T-cell (primary cell): ENCODE measurements at regions not wholly inside any gene's neighbourhood (a gene's known extent, or its start where the extent isn't known, plus 50 kb on each side); places are given as distances from the start of the nearest gene placed in this dataset.

Experiments
- ATAC-seq, 4 experiments: fragments of 200-7000 bp in 3 of 4; fragments of 150-1000 bp in 1 of 4; cut with Tn5 transposase; replicated peaks in 1 of 4; 1 replicate in 3 of 4; 2 replicates in 1 of 4; pipeline ENCODE4 v1.10.0; 2021; ENCODE audit warnings: moderate library complexity in 3 of 4, mild to moderate bottlenecking in 2 of 4, moderate number of reproducible peaks in 1 of 4
- CTCF ChIA-PET, 2 donors: fragments of 300-600 bp; sonication (Branson Sonifier 250); formaldehyde crosslinking; loops; one replicate each; lab custom pipeline; 2022; ENCODE audit warnings: antibody characterized with exemption in 2 of 2; lab: Charles Lee
- POLR2A ChIA-PET, 2 donors: fragments of 300-600 bp; sonication (Branson Sonifier 250); formaldehyde crosslinking; loops; one replicate each; lab custom pipeline; 2022; ENCODE audit warnings: antibody characterized with exemption in 2 of 2; lab: Charles Lee
- DNase-seq, 35 experiments: peaks; one replicate each; pipeline versions ENCODE4 v3.0.0 to v3.0.0-alpha.2; 2013 to 2023
- H3K27ac ChIP-seq: one replicate; pipeline ENCODE4 v1.5.1; 2013; ENCODE audit warnings: low read length
- H3K27me3 ChIP-seq, 2 experiments: replicated peaks in 1 of 2; 1 replicate in 1 of 2; 2 replicates in 1 of 2; pipeline versions ENCODE4 v1.6.1 to v1.7.0; 2013; ENCODE audit warnings: low read length in 1 of 2, mixed read lengths in 1 of 2; ENCODE audit not compliant: control insufficient read depth in 2 of 2, insufficient read depth in 2 of 2; ENCODE audit errors: extremely low read depth in 1 of 2
- H3K36me3 ChIP-seq, 2 donors: 1 replicate in 1 of 2; 2 replicates in 1 of 2; pipeline versions ENCODE4 v1.6.1 to v1.7.0; 2013; ENCODE audit warnings: low read length in 1 of 2; ENCODE audit not compliant: control insufficient read depth in 2 of 2, insufficient read depth in 1 of 2; ENCODE audit errors: extremely low read depth in 1 of 2
- H3K4me1 ChIP-seq, 2 experiments: 1 replicate in 1 of 2; 2 replicates in 1 of 2; pipeline versions ENCODE4 v1.6.1 to v1.7.0; 2013; ENCODE audit warnings: low read length in 2 of 2, mixed read lengths in 1 of 2; ENCODE audit not compliant: insufficient read depth in 2 of 2, control insufficient read depth in 1 of 2; ENCODE audit errors: extremely low read depth in 1 of 2
- H3K4me3 ChIP-seq, 2 donors: 1 replicate in 1 of 2; 2 replicates in 1 of 2; pipeline versions ENCODE4 v1.5.1 to v1.7.0; 2013; ENCODE audit warnings: mild to moderate bottlenecking in 2 of 2, low read length in 1 of 2, moderate library complexity in 1 of 2; ENCODE audit not compliant: control insufficient read depth in 1 of 2; ENCODE audit errors: extremely low read depth in 1 of 2
- H3K9me3 ChIP-seq: 2 replicates; pipeline ENCODE4 v1.7.0; 2013
- H3K27ac Mint-ChIP-seq, 2 donors: one replicate each; pipeline ENCODE4 v1.8.0; 2020 to 2021; ENCODE audit warnings: mild to moderate bottlenecking in 2 of 2, mixed read lengths in 2 of 2
- H3K27me3 Mint-ChIP-seq, 2 donors: one replicate each; pipeline ENCODE4 v1.8.0; 2021 to 2022; ENCODE audit warnings: mixed read lengths in 2 of 2
- H3K36me3 Mint-ChIP-seq: one replicate; pipeline ENCODE4 v1.8.0; 2021; ENCODE audit warnings: mixed read lengths
- H3K4me1 Mint-ChIP-seq, 3 donors: one replicate each; pipeline ENCODE4 v1.8.0; 2020 to 2022; ENCODE audit warnings: mixed read lengths in 3 of 3, mild to moderate bottlenecking in 1 of 3
- H3K4me3 Mint-ChIP-seq, 3 donors: one replicate each; pipeline ENCODE4 v1.8.0; 2020 to 2022; ENCODE audit warnings: mild to moderate bottlenecking in 3 of 3, mixed read lengths in 3 of 3, moderate library complexity in 3 of 3
- H3K9me3 Mint-ChIP-seq, 3 donors: one replicate each; pipeline ENCODE4 v1.8.0; 2020 to 2022; ENCODE audit warnings: mixed read lengths in 3 of 3
- WGBS: methylation state at CpG from one replicate; pipeline ENCODE4 v1.1.5; 2013; ENCODE audit warnings: missing lambda C conversion rate; ENCODE audit not compliant: insufficient coverage; 5-methylcytosine and 5-hydroxymethylcytosine counted together

- ATAC-seq (no peak), DNase-seq (no peak)
- Histone ChIP-seq H3K4me3 (no peak overlapping the region), H3K36me3 (no peaks in the 10 kb centered on the region), H3K27ac (no peak overlapping the region), H3K4me1 (no peaks in the 10 kb centered on the region), H3K27me3 (peaks cover 0 to 4% of the 10 kb centered on the region in 2 experiments), H3K9me3 (no peaks in the 10 kb centered on the region)
- POLR2A ChIA-PET = interaction anchor here in 1 of 2 donors (0.6 kb wide), 1 partner anchor 1753 kb away, joined by 4 read pairs; no protein-coding TSS in a partner anchor
- CTCF ChIA-PET = no interaction called here
- Mint-ChIP-seq H3K9me3 (peaks cover 0 to 7% (median 4%) of the 10 kb centered on the region in 3 donors), H3K4me1 (no peaks in the 10 kb centered on the region), H3K27ac (no peak overlapping the region), H3K36me3 (no peaks in the 10 kb centered on the region), H3K4me3 (no peak overlapping the region), H3K27me3 (no peaks in the 10 kb centered on the region)
- WGBS = 100% methylated on average over 1 of the region's 6 CpGs
Measured at GRCh38 chr18:73983970-73984369, 163.7 kb downstream of the FBXO15 start.

GRCh38 chr18:73983496-73983895 is 164.1 kb downstream of the FBXO15 start:
- H3K36me3 ChIP-seq = no peaks in the 10 kb centered on the region
- no peaks in the 10 kb centered on the region for H3K9me3 ChIP-seq
- peaks cover 1 to 2% of the 10 kb centered on the region in 2 donors for H3K27me3 Mint-ChIP-seq
- POLR2A ChIA-PET = no interaction called here
- H3K27me3 ChIP-seq = peaks cover 0 to 4% of the 10 kb centered on the region in 2 experiments
- no peak for ATAC-seq
- no peaks in the 10 kb centered on the region for H3K36me3 Mint-ChIP-seq
- no peak for DNase-seq
- no peaks in the 10 kb centered on the region for H3K4me1 Mint-ChIP-seq
- no peak overlapping the region for H3K27ac Mint-ChIP-seq
- CTCF ChIA-PET = no interaction called here
- H3K4me1 ChIP-seq = no peaks in the 10 kb centered on the region
- no peak overlapping the region for H3K27ac ChIP-seq
- H3K4me3 Mint-ChIP-seq = no peak overlapping the region
- H3K9me3 Mint-ChIP-seq = peaks cover 0 to 7% (median 4%) of the 10 kb centered on the region in 3 donors
- 75% methylated on average over 4 of the region's 5 CpGs for WGBS
- no peak overlapping the region for H3K4me3 ChIP-seq

GRCh38 chr18:73981796-73982195 is 165.8 kb downstream of the FBXO15 start:
- Mint-ChIP-seq H3K27me3 (peaks cover 3 to 4% of the 10 kb centered on the region in 2 donors), H3K27ac (no peak overlapping the region), H3K36me3 (no peaks in the 10 kb centered on the region), H3K4me1 (no peaks in the 10 kb centered on the region), H3K9me3 (no peaks in the 10 kb centered on the region), H3K4me3 (no peak overlapping the region)
- H3K27ac ChIP-seq = no peak overlapping the region
- no peak overlapping the region for H3K4me3 ChIP-seq
- H3K36me3 ChIP-seq = no peaks in the 10 kb centered on the region
- H3K27me3 ChIP-seq = peaks cover 0 to 4% of the 10 kb centered on the region in 2 experiments
- H3K9me3 ChIP-seq = no peaks in the 10 kb centered on the region
- ATAC-seq = no peak
- no peaks in the 10 kb centered on the region for H3K4me1 ChIP-seq
- WGBS = no CpG with 5 or more reads among the region's 4 CpGs
- no peak for DNase-seq
- CTCF ChIA-PET = no interaction called here
- POLR2A ChIA-PET = no interaction called here

GRCh38 chr18:73980289-73980979 is 167.2 kb downstream of the FBXO15 start:
- Histone ChIP-seq H3K4me1 (peaks cover 0 to under 1% of the 10 kb centered on the region in 2 experiments), H3K9me3 (no peaks in the 10 kb centered on the region), H3K4me3 (no peak overlapping the region), H3K27me3 (peaks cover 0 to 4% of the 10 kb centered on the region in 2 experiments), H3K36me3 (no peaks in the 10 kb centered on the region), H3K27ac (no peak overlapping the region)
- Mint-ChIP-seq H3K27ac (no peak overlapping the region), H3K9me3 (no peaks in the 10 kb centered on the region), H3K36me3 (no peaks in the 10 kb centered on the region), H3K4me3 (no peak overlapping the region), H3K4me1 (peaks cover 0 to 1% (median 0%) of the 10 kb centered on the region in 3 donors), H3K27me3 (peaks cover 3 to 4% of the 10 kb centered on the region in 2 donors)
- ATAC-seq (no peak), DNase-seq (no peak)
- ChIA-PET CTCF (no interaction called here), POLR2A (no interaction called here)
- 96% methylated on average over 8 of the region's 9 CpGs for WGBS

GRCh38 chr18:73979742-73980141 is 167.9 kb downstream of the FBXO15 start:
- CTCF ChIA-PET = no interaction called here
- POLR2A ChIA-PET = no interaction called here
- Histone ChIP-seq H3K27me3 (peaks cover 0 to 4% of the 10 kb centered on the region in 2 experiments), H3K9me3 (no peaks in the 10 kb centered on the region), H3K36me3 (no peaks in the 10 kb centered on the region), H3K4me1 (peaks cover 2 to 4% of the 10 kb centered on the region in 2 experiments), H3K27ac (no peak overlapping the region), H3K4me3 (no peak overlapping the region)
- ATAC-seq (no peak), DNase-seq (no peak)
- H3K4me3 Mint-ChIP-seq = no peak overlapping the region
- H3K9me3 Mint-ChIP-seq = no peaks in the 10 kb centered on the region
- H3K4me1 Mint-ChIP-seq = peaks cover 0 to 5% (median 4%) of the 10 kb centered on the region in 3 donors
- no peaks in the 10 kb centered on the region for H3K36me3 Mint-ChIP-seq
- WGBS = 78% methylated on average over 1 of the region's 2 CpGs
- peaks cover 3 to 4% of the 10 kb centered on the region in 2 donors for H3K27me3 Mint-ChIP-seq
- no peak overlapping the region for H3K27ac Mint-ChIP-seq

- Histone ChIP-seq H3K27ac (no peak overlapping the region), H3K9me3 (no peaks in the 10 kb centered on the region), H3K4me3 (no peak overlapping the region), H3K36me3 (no peaks in the 10 kb centered on the region), H3K27me3 (peaks cover 0 to 3% of the 10 kb centered on the region in 2 experiments), H3K4me1 (peaks cover 2 to 4% of the 10 kb centered on the region in 2 experiments)
- Mint-ChIP-seq H3K27me3 (peaks cover 11 to 12% of the 10 kb centered on the region in 2 donors), H3K4me1 (peaks cover 0 to 5% (median 4%) of the 10 kb centered on the region in 3 donors), H3K36me3 (no peaks in the 10 kb centered on the region), H3K27ac (no peak overlapping the region), H3K4me3 (no peak overlapping the region), H3K9me3 (no peaks in the 10 kb centered on the region)
- POLR2A ChIA-PET = no interaction called here
- CTCF ChIA-PET = no interaction called here
- no CpG with 5 or more reads among the region's 3 CpGs for WGBS
- DNase-seq (no peak), ATAC-seq (no peak)
Measured at GRCh38 chr18:73976433-73976832, 171.2 kb downstream of the FBXO15 start.
